ENCODE measurements at regions not wholly inside any gene's neighbourhood (a gene's known extent, or its start where the extent isn't known, plus 50 kb on each side); places are given as distances from the start of the nearest gene placed in this dataset.

- DNase-seq (ENCODE audit: low spot score) = no peak
Observed at GRCh38 chr11:37762079-37762478, 1164.0 kb upstream of the RAG2 start.

GRCh38 chr11:37755521-37755920 lies 1157.5 kb upstream of the RAG2 start:
- no peak for DNase-seq (ENCODE audit: low spot score)

- no peak for DNase-seq (ENCODE audit: low spot score)
Observed at GRCh38 chr11:37748641-37749040, 1150.6 kb upstream of the RAG2 start.

GRCh38 chr11:37747121-37747520 lies 1149.1 kb upstream of the RAG2 start:
- no peak for DNase-seq (ENCODE audit: low spot score)

- DNase-seq (ENCODE audit: low spot score) = no peak
Observed at GRCh38 chr11:37727371-37727770, 1129.3 kb upstream of the RAG2 start.

- no peak for DNase-seq (ENCODE audit: low spot score)
Observed at GRCh38 chr11:37724315-37724714, 1126.3 kb upstream of the RAG2 start.

- no peak for DNase-seq (ENCODE audit: low spot score)
Observed at GRCh38 chr11:37721485-37721884, 1123.4 kb upstream of the RAG2 start.

GRCh38 chr11:37718431-37718999 lies 1120.5 kb upstream of the RAG2 start:
- DNase-seq (ENCODE audit: low spot score) = no peak

- no peak for DNase-seq (ENCODE audit: low spot score)
Observed at GRCh38 chr11:37712251-37712650, 1114.2 kb upstream of the RAG2 start.

- no peak for DNase-seq (ENCODE audit: low spot score)
Observed at GRCh38 chr11:37710031-37710430, 1112.0 kb upstream of the RAG2 start.

GRCh38 chr11:37704791-37705190 lies 1106.8 kb upstream of the RAG2 start:
- no peak for DNase-seq (ENCODE audit: low spot score)

- no peak for DNase-seq (ENCODE audit: low spot score)
Observed at GRCh38 chr11:37699644-37700043, 1101.6 kb upstream of the RAG2 start.

GRCh38 chr11:37695283-37695682 lies 1097.2 kb upstream of the RAG2 start:
- DNase-seq (ENCODE audit: low spot score) = no peak

- DNase-seq (ENCODE audit: low spot score) = no peak
Observed at GRCh38 chr11:37689951-37690350, 1091.9 kb upstream of the RAG2 start.

- DNase-seq (ENCODE audit: low spot score) = no peak
Observed at GRCh38 chr11:37688456-37688855, 1090.4 kb upstream of the RAG2 start.

GRCh38 chr11:37687130-37687529 lies 1089.1 kb upstream of the RAG2 start:
- DNase-seq (ENCODE audit: low spot score) = no peak

- no peak for DNase-seq (ENCODE audit: low spot score)
Observed at GRCh38 chr11:37671321-37671720, 1073.3 kb upstream of the RAG2 start.

GRCh38 chr11:37666960-37667359 lies 1068.9 kb upstream of the RAG2 start:
- no peak for DNase-seq (ENCODE audit: low spot score)

GRCh38 chr11:37657645-37658044 lies 1059.6 kb upstream of the RAG2 start:
- no peak for DNase-seq (ENCODE audit: low spot score)

GRCh38 chr11:37647767-37648166 lies 1049.7 kb upstream of the RAG2 start:
- no peak for DNase-seq (ENCODE audit: low spot score)

GRCh38 chr11:37643968-37644367 lies 1045.9 kb upstream of the RAG2 start:
- no peak for DNase-seq (ENCODE audit: low spot score)

GRCh38 chr11:37642296-37642695 lies 1044.3 kb upstream of the RAG2 start:
- DNase-seq (ENCODE audit: low spot score) = peak; percentile 32

- no peak for DNase-seq (ENCODE audit: low spot score)
Observed at GRCh38 chr11:37632748-37633147, 1034.7 kb upstream of the RAG2 start.

- DNase-seq (ENCODE audit: low spot score) = no peak
Observed at GRCh38 chr11:37630866-37631265, 1032.8 kb upstream of the RAG2 start.

- no peak for DNase-seq (ENCODE audit: low spot score)
Observed at GRCh38 chr11:37623778-37624177, 1025.7 kb upstream of the RAG2 start.
